ENCODE measurements at regions not wholly inside any gene's neighbourhood (a gene's known extent, or its start where the extent isn't known, plus 50 kb on each side); places are given as distances from the start of the nearest gene placed in this dataset.

DNA sequence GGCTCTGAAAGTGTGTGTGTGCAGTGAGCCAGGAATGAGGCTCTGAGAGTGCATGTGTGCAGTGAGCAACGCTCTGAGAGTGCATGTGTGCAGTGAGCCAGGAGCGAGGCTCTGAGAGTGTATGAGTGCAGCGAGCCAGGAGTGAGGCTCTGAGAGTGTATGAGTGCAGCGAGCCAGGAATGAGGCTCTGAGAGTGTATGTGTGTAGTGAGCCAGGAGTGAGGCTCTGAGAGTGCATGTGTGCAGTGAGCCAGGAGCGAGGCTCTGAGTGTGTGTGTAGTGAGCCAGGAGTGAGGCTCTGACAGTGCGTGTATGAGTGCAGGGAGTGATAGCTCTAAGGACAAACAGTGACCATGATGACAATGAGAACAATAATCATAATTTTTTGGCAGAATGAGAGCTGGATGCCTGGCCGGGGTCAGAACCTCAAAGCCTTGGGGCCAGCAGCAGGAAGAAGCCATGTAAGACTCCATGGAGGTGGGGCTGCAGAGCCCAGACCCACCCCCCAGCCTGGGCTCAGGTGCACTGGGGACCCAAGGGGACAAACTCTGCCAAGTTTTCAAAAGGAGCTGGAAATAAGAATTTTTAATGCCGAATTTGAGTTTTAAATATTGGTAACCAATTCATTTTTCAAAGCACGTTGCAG is 85.7 kb upstream of the PRR20G start:
- TF ChIP-seq, protein P1, sequence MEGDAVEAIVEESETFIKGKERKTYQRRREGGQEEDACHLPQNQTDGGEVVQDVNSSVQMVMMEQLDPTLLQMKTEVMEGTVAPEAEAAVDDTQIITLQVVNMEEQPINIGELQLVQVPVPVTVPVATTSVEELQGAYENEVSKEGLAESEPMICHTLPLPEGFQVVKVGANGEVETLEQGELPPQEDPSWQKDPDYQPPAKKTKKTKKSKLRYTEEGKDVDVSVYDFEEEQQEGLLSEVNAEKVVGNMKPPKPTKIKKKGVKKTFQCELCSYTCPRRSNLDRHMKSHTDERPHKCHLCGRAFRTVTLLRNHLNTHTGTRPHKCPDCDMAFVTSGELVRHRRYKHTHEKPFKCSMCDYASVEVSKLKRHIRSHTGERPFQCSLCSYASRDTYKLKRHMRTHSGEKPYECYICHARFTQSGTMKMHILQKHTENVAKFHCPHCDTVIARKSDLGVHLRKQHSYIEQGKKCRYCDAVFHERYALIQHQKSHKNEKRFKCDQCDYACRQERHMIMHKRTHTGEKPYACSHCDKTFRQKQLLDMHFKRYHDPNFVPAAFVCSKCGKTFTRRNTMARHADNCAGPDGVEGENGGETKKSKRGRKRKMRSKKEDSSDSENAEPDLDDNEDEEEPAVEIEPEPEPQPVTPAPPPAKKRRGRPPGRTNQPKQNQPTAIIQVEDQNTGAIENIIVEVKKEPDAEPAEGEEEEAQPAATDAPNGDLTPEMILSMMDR (conservative IDR thresholded peaks at IDR 0.05; ENCODE audit: control insufficient read depth, insufficient read depth, low read depth, low read length): no peak
- no peak overlapping the region for H3K4me3 ChIP-seq (ENCODE audit: control insufficient read depth, low read depth, low read length)
- DNase-seq (ENCODE audit: low read depth): no peak

DNA sequence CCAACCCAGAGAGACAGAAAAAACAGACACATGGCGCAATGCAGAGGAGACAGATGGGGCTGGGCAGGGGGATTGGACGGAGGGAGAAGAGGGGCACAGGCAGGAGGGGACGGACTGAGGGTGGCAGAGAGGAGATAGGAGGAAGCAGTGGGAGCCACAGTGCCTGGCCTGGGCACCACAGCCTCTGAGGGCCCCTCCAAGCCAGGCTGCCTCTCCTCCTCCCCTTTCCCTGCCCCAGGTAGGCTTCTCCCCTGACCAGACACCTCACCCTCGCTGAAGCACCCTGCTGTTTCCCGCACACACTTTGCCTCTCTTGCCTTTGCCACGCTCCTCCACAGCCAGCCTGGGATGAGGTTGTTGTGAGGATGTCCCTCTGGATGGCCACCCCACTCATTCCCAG is 84.0 kb upstream of the PRR20G start:
- no peak for DNase-seq (ENCODE audit: low read depth)
- TF ChIP-seq, protein P1 (conservative IDR thresholded peaks at IDR 0.05; ENCODE audit: control insufficient read depth, insufficient read depth, low read depth, low read length): no peak
- H3K4me3 ChIP-seq (ENCODE audit: control insufficient read depth, low read depth, low read length): no peak overlapping the region

- no peak for DNase-seq (ENCODE audit: low read depth)
- no peak overlapping the region for H3K4me3 ChIP-seq (ENCODE audit: control insufficient read depth, low read depth, low read length)
- TF ChIP-seq, protein P1 (conservative IDR thresholded peaks at IDR 0.05; ENCODE audit: control insufficient read depth, insufficient read depth, low read depth, low read length): no peak
Observed at GRCh38 chr3:127371334-127371733, 83.5 kb upstream of the PRR20G start.

GRCh38 chr3:127370906-127371305 is 83.1 kb upstream of the PRR20G start:
- H3K4me3 ChIP-seq (ENCODE audit: control insufficient read depth, low read depth, low read length): no peak overlapping the region
- DNase-seq (ENCODE audit: low read depth): no peak
- TF ChIP-seq, protein P1 (conservative IDR thresholded peaks at IDR 0.05; ENCODE audit: control insufficient read depth, insufficient read depth, low read depth, low read length): no peak

DNA sequence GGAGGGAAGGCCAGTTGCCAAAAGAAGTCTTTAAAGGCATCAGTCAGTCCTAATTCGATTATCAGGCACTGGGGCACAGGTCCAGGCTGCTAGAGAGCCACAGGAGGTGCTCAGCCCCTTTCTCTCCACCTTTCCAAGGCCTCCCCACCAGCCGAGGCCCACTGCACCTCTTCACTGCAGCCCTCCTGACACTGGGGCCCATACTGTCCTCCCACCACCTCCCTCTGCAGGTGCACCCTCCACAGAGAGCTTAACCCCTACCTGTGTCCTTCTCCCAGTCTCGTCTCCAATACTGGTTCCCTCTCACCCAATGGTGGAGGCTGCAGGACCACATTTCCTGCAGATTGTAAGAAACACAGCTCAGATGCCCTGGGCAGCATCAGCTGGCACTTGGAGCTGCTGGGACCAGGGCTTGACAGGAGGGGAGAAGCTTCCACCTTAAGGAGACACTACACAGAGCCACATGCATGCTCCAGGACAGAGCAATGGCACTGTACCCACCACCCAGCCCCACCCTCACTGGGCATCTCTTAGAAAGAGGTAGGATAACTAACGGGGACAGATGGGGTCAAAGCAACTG is 81.6 kb upstream of the PRR20G start:
- no peak overlapping the region for H3K4me3 ChIP-seq (ENCODE audit: control insufficient read depth, low read depth, low read length)
- TF ChIP-seq, protein P1 (conservative IDR thresholded peaks at IDR 0.05; ENCODE audit: control insufficient read depth, insufficient read depth, low read depth, low read length): no peak
- no peak for DNase-seq (ENCODE audit: low read depth)

DNA sequence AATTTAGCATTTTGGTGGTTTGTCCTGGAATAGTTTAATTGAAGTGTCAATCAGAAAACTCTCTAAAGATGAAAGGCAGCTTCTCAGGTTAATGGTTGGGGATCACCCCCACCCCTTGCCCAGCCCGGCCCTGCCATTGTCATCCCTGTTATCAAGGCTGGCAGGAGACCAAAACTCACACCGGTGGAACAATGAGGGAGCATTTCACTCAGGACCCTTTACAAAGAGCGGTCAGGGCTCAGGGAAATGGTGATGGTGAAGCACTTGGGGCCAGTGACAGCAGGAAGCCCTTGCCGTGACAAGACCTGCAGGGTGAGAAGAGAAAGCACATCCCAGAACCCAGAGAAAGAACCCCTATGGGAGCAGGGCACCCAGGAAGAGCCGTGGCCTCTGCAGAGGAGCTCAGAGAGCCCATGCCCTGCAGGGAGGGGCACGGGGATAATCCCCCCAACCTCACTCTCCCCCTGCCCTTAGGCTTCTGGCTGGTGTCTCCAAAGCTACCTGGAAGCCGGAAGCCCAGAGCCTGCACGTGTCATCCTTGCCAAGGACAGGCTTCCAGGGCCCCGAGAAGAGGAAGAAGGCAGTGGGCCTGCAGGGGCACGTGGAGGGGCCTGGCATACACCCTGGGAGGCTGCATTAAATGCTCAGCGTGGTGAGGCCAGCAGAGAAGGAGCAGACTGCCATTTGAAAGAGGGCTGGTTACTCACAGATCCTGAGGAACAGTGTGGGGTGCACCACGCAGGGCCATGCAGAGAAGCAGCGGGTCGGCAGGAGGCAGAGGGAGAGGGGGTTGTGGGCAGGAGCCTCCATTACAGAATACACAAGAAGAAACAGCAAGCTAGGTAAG is 80.6 kb upstream of the PRR20G start:
- no peak overlapping the region for H3K4me3 ChIP-seq (ENCODE audit: control insufficient read depth, low read depth, low read length)
- no peak for DNase-seq (ENCODE audit: low read depth)
- TF ChIP-seq, protein P1 (conservative IDR thresholded peaks at IDR 0.05; ENCODE audit: control insufficient read depth, insufficient read depth, low read depth, low read length): no peak
